M059J (cell line): ENCODE measurements at regions not wholly inside any gene's neighbourhood (a gene's known extent, or its start where the extent isn't known, plus 50 kb on each side); places are given as distances from the start of the nearest gene placed in this dataset.

Experiments
- DNase-seq: peaks from one replicate; pipeline ENCODE4 v3.0.0-alpha.2; 2012; ENCODE audit warnings: low read depth

DNA sequence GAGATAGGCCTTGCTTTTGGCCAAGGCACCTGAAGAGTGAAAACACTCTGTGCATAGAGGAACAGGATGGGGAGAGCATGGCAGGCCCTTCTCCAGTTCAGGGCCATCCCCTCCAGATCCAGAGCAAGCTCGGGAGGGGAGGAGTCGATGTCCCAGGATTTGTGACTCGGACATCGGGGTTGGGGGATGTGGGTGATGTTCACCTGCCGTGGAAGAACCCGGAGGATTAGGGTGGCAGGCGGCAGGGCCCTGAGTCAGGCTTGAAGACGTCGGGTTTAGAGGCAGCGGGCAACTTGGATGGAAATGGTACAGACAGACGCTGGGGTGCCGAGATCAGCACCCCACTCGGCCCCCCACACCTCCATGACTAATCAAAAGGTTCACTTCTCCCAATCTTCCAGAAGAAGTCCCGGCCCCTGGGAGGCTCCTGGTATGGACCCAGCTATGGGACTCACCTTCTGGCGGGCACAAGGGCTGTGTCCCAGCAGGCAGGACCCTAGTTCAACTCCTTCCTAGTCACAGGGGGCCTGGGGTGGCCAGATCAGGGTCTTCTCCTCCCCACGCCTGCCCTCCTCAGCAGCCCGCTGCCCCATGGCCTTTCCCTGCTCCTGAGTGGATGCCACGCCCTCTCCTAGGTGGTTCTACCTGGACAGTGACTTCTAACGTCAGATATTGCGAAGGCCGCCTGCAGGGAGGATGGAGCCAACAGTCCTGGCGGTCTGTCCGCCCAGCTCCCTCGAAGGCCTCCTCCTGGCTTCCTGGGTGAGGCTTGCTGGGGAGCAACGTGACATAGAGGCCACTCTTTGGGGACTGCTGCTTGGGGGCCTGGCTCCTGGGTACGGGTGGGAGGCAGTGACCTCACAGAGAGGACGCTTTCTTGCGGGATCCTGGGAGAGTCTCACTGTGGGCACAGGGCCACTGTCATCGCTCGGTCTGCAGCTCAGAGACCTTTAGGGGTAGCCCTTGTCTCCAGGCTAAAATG is 792.5 kb downstream of the BRD1 start:
- DNase-seq = no peak

- DNase-seq = no peak
Observed at GRCh38 chr22:49033616-49034015, 794.1 kb downstream of the BRD1 start.

DNA sequence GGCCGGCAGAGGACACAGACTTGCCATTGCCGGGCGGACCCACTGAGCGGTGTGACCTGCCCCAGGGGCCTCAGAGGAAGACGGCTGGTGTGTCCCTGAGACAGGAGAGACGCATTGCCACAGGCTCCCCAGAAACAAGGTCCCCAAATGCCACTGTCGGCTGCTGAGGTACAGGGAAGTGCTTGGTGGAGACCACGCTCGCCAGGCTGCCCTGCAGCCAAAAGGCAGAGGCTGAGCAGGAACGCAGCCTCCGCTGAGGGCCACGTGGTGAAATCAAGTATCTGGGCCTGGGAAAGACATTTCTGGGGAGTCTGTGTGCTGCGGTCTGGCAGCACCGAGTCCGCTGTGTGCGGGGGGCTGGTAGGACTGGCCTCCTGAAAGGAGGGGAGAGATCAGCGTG is 794.9 kb downstream of the BRD1 start:
- no peak for DNase-seq

GRCh38 chr22:49031746-49032330 is 795.8 kb downstream of the BRD1 start:
- DNase-seq = no peak

- DNase-seq = no peak
Observed at GRCh38 chr22:49028111-49028510, 799.6 kb downstream of the BRD1 start.

DNA sequence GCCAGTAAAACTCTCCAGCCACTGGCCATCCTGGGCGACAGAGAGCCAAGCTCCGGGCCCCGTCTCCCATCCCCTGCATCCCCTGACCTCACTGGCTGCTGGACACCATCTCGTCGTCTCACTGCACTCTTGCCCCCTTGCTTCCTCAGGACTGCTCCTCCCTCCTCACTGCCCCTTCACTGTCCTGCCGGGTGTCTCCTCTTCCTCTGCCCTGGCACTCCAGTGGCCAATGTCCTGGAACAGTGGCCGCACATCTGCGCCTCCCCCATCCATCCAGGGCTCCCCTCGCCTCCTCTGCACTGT is 800.4 kb downstream of the BRD1 start:
- DNase-seq = no peak

- DNase-seq = no peak
Observed at GRCh38 chr22:49026494-49027367, 800.9 kb downstream of the BRD1 start.

DNA sequence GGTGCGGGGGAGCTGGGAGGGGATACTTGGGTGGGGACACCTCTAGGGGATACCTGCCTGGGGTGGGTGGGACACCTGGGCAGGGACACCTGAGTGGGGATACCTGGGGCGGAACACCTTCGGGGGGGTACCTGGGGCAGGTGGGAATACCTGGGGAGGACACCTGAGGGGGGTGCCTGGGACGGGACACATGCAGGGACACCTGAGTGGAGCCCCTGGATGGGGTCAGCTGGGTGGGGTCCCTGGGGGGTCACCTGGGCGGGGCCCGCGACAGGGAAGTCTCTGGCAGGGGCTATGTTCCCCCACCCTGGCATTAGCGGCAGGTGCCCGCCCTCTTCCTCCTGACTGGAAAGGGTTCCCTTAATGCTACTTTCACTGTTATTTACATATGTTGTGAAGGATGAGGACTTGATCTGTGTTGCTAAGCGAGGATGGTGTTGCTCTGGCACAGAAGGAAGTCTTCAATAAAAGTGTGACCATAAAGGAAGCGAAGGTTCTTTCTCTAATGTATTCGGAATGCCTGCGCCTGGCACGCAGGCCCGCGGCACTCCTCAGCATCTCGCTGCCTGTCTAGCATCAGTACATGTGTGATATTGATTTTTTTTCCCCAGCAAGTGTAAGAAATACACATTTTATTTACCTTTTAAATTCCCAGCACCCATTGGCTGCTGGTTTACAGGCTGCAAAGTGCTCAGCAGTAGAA is 801.7 kb downstream of the BRD1 start:
- no peak for DNase-seq

DNA sequence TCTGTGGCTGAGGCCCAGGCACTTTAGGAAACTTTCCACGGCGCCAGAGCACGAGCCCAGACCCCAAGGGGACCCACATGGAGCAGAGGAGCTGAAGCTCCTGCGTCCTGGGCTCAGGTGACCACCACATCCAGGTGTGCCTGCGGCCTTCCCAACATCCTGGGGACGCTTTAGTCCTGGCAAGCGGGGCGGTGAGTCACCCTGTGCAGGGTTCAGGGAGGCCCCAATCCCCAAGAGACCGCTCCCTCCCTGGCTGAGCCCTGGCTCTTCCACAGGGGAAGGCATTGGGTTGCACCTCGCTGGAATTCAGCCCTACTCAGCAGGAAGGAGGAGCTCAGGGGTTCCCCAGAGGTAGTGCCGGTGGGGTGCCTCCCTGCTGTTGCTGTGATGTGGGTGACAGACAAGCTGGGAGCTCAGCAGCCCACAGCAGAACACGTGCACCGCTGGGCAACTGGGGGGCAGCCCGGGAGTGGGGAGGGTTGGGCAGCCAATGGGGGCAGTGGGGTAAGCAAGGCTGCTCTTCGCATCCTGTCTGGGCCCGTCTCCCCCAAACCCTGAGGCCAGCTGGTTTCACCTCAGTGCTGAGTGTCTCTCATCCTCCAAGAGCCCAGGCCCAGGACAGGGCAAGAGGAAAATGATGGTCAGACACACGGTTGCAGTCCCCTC is 802.8 kb downstream of the BRD1 start:
- DNase-seq = no peak

DNA sequence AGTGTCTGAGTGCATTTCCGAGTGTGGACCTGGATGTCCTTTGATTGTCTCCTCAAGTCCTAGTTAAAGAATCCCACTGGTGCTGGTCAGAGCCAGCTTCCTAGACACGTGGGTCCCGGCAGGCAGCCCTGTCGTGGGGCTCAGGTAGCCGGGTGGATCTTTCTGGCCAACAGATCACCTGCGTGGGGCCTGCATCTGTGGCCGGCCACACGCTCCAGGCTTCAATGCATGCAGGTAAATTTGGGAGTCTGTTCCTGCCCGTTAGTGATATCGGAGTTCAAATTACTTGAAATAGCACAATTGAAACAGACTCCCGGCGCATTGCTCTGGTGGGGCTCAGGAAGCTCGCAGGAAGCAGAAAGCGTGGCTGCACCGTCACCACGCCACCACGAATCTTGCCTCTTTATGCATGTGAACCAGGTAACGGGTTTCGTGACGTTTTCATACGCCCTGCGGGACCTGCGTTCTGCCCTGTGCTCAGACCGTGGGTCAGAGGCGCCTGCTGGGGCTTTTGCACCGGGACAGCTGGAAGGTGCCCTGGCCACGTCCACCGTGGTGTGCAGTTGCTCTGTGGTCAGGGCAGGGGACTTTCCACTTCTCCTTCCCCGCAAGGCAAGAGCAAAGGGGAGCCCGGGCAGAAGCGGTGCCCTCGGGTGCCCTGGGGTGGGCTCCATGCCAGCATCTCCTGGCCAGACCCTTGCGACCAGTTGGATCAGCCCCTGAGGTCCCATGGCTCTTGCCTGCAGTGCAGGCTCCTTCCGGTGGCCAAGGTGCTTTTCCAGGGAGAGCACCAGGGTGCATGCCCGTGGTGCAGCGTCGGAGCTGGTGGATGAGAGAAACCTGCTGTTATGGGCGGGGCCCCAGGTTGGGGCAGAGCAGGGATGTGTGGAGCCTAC is 803.5 kb downstream of the BRD1 start:
- DNase-seq = no peak

DNA sequence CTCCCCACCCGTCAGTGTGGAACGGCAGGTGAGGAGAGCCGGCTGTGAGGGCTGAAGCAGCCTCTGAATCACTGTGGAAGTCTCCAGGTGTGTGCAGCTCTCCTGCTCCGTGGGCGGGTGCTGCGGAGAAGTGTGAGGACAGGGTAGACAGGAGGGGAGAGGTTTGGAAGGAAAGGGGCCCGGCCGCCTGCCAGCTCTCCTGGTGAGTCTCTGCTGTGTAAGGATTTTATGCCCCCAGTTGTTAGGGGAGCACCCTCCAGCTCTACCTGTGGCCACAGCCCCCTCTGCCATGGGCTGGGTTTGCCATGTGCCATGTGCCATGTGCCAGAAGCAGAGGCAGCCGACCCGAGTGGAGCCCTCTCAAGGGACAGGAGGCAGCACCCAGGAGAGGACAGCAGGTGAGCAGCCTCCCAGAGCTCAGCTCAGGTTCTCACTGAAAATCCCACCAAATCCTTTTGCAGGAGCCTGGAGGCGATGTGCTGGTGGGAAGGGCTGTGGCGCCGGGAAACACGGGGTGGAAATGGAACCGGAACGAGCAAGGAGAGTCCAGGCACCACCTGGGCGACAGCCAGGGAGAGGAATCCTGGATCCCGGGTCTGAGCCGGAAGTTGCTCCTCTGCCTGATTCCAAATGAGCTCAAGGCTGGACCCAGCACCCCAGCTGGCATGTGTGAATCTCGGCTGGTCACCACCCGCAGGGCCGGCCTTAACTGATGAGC is 804.4 kb downstream of the BRD1 start:
- no peak for DNase-seq

DNA sequence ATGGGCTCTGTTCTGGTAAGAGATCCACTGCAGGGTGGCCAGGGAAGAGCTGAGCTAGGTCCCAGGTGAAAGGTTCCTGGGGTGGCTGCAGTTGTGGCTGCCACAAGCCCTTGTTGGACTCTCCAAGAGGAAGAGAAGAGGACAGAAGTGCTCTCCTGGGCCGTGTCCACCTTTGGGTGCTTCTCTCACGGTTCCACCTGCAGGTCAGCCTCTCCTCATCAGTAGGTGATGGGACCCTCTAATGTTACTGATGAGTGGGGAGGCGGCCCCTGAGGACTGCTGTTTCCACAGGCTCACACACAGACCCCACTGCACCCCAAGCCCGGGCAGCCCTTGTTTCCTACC is 804.9 kb downstream of the BRD1 start:
- DNase-seq = no peak

GRCh38 chr22:49021926-49022815 is 805.5 kb downstream of the BRD1 start:
- no peak for DNase-seq

DNA sequence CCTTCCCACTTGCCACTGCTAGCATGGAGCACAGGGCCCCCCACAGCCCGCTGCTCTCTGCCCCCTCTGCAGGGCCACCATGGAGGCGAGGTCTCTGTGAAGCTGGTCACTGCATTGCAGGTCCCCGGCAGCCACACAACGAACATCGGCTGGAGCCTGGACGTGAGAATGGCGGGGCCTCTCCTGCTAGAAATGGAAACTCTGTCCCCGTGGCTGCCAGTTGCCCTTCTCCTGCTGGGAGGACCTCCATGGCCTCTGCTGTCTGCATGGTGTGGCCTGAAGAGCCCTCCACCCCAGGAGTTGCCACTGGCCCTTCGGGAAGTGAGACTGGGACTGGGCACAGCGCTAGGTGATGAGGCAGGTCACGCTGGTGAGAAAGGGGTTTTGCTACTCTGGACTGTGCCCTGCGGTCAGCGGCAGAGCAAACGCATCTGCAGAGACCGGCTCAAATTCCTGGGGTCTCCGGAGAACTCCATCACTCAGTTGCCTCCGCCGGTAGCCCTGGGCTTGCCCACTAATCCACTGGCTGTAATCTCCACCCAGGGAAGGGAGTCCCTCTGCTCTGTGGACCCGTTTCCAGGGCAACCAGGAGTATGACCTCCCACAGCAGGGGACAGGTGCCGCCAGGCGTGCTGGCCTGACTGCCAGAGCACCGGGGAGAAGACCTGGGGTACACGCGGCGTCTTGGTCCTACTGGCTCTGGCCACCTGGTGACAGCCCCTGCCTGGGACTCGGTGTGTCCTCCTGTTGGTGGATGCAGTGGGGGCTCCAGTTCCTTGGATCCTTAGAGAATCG is 806.3 kb downstream of the BRD1 start:
- DNase-seq = no peak

DNA sequence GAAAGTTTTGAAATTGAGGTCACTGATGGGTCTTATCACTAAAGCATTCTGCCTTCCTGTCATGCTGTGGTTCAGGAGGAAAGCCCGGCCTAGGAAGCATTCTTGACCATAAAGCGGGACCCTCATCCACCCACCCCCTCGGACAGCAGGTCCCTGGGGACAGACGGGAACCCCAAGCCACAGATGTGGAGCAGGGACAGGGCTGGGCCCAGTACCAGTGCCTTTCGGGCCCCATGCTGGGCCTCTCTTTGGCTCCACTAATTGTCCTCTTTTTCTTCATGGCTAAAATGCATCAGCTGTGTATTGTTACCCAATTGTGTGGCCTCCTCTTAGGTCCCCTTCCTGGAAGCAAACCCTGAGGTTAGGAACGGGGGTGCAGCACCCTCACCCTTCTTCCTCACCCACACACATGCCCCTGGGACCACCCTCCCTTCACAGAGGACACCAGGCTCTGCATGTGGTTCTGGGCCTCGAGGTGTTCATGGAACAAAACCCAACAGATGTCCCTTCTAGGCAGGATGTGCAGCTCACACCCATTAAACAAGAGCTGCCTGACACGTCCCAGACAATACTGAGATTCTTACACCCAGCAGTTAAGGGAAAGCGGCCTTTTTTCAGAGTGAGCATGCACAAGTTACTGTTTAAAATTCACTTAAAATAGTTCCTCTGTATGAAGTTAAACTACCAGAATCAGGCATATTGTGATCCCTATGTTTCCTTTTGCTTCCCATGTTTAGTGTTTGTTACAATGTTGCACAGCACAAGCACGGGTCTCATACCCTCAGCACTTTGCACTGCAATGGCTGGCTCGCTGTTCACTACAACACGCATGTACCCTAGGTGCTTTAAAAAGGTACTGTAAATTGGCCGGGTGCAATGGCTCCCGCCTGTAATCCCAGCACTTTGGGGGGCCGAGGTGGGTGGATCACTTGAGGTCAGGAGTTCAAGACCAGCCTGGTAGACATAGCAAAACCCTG is 807.6 kb downstream of the BRD1 start:
- no peak for DNase-seq

DNA sequence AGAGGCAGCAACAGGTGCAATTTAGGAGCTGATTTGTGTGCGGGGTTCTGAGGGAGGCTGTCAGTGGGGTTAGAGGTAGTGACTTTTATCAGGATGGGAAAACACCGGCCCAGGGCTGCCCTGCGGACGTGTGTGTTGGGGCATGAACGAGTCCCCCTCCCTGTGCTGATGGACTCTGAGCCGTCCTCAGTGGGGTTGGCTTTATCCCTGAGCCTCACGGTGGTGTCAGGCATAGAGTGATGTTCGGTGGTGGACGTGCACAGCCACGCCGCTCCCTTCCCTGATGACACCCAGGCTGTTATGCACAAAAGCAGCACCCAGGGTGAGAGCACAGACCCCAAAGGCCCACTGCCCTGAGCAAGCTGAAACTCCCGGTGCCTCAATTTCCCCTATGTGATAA is 809.1 kb downstream of the BRD1 start:
- DNase-seq = no peak
